ENCODE measurements at regions not wholly inside any gene's neighbourhood (a gene's known extent, or its start where the extent isn't known, plus 50 kb on each side); places are given as distances from the start of the nearest gene placed in this dataset.

GRCh38 chr3:55269636-55270035 is 217.5 kb downstream of the WNT5A start:
- TF ChIP-seq POLR2A (IDR thresholded peaks at IDR 0.05; ENCODE audit: extremely low read depth, insufficient read length): no peak
- TF ChIP-seq, protein P1, sequence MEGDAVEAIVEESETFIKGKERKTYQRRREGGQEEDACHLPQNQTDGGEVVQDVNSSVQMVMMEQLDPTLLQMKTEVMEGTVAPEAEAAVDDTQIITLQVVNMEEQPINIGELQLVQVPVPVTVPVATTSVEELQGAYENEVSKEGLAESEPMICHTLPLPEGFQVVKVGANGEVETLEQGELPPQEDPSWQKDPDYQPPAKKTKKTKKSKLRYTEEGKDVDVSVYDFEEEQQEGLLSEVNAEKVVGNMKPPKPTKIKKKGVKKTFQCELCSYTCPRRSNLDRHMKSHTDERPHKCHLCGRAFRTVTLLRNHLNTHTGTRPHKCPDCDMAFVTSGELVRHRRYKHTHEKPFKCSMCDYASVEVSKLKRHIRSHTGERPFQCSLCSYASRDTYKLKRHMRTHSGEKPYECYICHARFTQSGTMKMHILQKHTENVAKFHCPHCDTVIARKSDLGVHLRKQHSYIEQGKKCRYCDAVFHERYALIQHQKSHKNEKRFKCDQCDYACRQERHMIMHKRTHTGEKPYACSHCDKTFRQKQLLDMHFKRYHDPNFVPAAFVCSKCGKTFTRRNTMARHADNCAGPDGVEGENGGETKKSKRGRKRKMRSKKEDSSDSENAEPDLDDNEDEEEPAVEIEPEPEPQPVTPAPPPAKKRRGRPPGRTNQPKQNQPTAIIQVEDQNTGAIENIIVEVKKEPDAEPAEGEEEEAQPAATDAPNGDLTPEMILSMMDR (IDR thresholded peaks at IDR 0.05; ENCODE audit: low read depth, low read length): no peak
